Amniotic stem cell (primary cell): ENCODE measurements at regions not wholly inside any gene's neighbourhood (a gene's known extent, or its start where the extent isn't known, plus 50 kb on each side); places are given as distances from the start of the nearest gene placed in this dataset.

ENCODE experiments used
- DNase-seq: peaks from one replicate; lab custom pipeline; 2025; lab: John Stamatoyannopoulos, UW

- no peak for DNase-seq
These were observed 115.0 kb upstream of the LGALSL start for GRCh38 chr2:64338910-64339500.

DNA sequence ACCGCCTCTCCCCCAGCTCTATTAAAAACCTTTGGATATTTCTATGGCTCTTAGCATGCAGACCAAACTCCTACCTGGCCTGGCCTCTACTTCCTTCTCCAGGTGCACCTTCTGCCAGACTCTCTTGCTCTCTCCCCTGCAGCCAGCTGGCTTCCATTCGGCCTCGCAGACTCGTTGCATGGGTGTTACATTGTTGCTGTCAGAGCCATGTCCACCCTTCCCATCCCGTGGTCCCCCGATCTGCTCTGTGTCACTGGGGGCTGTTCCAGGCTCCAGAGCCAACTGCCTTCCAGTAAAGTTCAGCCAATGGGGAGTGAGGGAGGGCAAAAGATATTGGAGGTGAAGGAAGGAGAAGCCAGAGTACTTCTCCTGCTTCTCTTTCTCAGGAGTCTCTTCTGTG lies 112.5 kb upstream of the LGALSL start:
- no peak for DNase-seq

DNA sequence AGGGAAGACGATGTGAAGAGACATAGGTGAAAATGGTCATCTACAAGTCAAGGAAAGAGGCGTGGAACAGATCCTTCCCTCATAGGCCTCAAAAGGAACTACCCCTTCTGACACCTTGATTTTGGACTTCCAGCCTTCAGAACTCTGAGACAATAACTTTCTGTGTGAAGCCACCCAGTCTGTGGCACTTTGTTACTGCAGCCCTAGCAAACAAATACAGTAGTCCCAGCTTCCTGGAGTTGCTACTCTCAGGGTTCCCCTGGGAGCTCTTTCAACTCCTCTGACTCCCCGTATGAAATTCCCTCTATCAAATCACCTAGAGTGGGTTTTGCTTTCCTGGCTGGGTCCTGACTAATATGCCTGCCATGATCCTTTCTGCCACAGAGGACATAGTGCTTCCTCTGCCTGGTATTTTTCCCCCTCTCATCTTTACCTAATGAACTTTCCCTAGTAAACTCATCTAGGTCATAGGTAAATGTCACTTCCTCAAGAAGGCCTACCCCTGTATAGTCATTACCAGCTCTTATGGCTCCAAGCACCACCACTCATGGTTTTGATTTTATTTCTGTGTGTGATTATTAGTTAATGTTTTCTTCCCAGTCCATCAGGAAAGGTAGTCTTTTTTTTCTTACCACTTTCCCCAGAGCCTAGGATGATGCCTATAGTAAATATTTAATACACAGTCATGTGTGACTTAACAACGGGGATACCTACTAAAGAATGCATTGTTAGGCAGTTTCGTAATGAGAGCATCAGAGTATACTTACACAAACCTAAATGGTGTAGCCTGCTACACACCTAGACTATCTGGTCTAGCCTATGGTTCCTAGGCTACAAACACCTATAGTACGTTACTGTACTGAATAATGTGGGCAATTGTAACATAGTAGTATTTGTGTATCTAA lies 111.5 kb upstream of the LGALSL start:
- no peak for DNase-seq

DNA sequence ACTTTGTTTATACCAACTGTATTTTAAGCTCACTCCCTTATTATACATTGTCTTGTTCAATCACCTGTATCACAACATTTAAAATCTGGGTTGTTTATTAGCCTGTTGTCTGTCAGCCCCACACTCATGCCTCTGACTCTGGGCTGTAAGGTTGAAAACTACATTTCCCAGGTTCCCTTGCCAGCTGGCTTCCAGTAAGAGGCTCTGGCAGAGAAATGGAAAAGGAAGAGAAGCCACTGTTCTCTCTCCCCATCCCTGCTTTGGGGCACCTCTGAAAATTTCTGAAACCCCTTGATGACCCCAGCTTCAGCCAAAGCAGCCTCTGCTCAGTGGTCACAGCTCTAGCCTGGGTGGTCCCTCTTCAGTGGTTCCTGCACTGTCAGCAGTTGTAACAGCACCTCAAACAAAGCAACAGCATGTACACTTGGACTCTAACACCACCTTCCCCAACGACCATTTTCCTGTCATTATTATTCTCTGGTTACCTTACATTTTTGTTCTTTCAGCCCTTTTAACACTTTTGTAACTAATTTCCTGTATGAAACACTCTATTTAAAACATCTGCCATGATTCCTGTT lies 108.9 kb upstream of the LGALSL start:
- DNase-seq: no peak

- DNase-seq: no peak
These were observed 108.0 kb upstream of the LGALSL start for GRCh38 chr2:64345998-64346397.

DNA sequence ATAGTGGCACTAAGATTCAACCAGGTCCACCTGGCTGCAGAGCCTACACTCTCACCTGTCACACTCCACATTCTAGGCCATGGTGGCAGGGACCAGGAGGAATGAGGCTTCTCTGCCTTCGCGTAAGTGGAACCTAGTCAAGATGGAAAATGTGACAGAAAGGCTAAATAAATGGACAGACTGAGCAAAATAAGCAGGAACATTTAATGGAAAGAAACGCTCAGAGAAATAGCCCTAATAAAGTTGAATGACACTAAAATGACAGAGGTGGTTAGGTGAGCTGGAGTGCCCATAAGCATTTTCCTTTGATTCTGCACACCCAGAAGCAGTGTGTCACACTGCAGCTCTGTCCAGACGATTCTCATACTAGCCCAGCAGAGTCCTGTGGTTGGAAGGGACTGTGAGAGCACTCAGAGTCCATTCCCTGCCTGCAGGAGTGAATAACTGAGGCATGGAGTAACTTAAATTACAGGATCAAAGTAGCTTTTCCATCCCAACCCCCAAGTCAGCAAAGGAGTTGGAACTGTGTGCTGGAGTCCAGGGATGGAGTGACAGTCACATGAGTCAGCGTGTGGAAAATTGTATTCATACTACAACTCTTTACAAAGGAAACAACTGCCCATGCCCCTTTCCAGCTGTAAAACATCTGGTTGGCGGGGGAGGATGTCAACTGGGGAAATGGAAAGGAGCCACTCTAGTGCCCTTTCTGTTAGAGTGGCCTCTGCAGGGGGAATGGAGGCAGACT lies 105.4 kb upstream of the LGALSL start:
- peak; percentile 24 for DNase-seq

- DNase-seq: no peak
These were observed 104.8 kb upstream of the LGALSL start for GRCh38 chr2:64349131-64349530.

DNA sequence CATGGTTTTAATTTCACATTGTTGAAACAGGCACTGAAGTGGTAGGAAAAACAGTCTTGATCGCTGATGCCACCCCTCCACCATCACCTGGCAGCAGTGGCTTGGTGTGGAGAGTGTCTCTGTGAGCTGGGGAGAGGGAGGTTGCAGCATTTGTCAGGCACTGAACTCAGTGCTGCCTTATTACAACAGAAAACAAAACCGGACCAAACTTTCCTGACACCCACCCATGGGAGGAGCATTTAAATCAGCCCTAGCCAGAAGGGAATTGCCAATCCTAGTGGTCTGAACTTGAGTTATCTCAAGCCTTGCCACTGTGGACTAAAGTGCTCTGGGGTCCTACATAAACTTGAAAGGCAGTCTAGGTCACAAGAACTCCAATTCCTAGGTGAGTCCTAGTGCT lies 103.0 kb upstream of the LGALSL start:
- no peak for DNase-seq

GRCh38 chr2:64352292-64352691 lies 101.7 kb upstream of the LGALSL start:
- no peak for DNase-seq

DNA sequence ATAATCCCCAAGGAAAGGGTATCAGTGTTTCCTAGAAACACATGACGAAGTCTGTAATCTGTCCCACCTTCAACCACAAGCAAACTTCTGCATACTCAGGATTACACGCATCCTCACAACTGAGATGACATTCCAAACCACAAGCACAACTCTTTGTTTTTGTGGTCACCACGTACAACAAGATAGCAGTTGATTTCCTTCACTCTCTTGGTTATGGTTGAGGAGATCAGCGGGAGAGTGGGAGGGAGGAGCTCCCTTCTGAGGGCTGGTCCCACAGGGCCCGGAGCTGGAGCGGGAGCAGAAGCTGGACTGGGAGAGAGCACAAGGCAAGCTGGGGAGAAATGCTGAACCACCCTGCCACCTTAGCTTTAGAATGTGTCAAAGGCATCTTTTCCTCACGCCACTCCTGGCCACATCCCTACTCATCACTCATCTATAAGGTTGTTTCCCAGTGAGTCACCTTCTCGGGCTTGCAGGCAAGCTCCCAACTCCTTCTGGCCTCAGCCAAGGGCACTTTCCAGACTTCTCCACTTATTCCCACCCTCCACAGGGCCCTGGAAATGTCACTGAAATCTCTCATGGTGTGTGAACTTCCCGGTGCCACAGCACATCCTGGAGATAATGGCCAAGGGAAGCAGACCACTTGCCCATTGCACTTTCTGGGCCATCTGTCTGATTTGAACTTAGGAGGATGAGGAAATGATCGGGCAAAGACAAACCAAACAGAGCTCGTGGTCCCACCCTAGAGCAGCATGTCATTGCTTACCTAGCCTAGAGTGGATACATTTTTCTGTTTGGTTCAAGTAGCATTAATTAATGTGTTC lies 98.9 kb upstream of the LGALSL start:
- DNase-seq: peak; percentile 19

DNA sequence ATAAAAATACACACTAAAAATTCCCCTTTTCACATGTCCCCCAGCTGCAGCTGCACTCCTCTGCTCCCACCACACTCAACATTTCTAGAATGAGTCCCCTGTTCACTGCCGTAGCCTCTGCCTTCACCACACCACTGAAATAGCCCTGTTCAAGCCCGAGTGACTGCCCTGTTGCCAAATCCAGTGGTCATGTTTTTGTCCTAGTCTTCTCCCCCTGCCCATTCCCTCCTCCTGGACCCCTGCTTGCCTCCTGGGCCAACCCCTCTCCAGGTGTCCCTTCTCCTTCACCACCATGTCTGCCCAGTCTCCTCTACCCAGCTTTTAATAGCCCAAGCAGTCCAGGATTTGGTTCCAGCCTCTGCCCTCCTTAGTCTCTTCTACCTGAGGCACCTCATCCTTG lies 97.1 kb upstream of the LGALSL start:
- no peak for DNase-seq

- no peak for DNase-seq
These were observed 94.6 kb upstream of the LGALSL start for GRCh38 chr2:64359171-64359891.

GRCh38 chr2:64359892-64360657 lies 93.9 kb upstream of the LGALSL start:
- DNase-seq: no peak

DNA sequence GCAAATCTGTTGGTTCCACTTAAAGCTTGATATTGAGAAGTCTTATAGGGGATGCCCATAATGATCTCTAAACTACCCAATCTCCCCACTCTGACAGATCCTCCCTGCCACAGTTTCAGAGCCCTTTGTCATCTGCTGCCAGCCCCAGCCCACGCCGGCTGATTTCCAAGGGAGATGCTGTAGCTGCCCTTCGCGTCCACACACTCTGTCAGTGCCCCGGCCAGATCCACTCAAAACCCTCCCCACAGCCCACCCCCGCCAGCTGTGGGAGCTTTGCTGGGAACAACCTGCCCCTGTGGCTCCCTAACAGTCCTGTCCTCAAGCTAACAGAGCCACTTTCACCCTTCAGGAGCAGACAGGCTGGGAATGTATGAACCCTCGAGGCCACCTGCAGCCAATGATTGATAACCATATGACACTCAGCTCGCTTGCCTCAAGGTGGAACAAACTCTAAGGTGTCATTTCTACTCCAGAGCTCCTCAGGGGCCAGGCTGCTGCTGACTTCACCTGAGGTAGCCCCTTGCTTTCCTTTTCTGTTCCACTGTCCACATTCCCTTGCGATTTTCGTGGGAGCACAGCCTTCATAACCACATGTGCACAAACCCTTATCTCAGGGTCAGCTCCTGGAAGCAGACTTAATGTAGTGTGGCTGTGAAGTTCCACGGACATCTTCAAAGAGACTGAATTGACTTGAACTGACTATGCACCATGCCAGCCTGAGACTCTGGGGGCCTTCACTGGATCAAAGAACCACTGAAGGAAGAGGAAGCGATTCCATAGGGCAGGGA lies 92.6 kb upstream of the LGALSL start:
- DNase-seq: no peak

GRCh38 chr2:64362562-64363026 lies 91.4 kb upstream of the LGALSL start:
- no peak for DNase-seq

DNA sequence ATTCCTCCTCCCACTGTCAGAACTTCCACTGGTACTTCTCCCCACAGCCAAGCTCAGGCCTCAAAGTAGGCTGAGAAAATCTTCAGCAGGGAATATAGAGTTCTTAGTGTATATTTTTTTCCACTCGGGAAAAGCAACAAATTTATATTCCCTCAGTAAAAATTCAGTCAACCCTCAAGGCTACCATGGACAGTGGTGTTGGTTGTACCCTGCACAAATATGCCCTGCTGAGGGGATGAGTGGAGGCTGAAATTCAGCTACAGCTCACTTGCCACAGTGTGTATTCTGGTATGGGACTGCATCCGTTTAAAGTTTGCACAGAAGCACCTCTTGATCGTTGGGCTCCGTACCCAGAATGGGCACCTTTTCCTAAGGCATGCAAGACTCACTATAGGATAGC lies 90.8 kb upstream of the LGALSL start:
- no peak for DNase-seq

GRCh38 chr2:64363848-64364247 lies 90.1 kb upstream of the LGALSL start:
- no peak for DNase-seq

DNA sequence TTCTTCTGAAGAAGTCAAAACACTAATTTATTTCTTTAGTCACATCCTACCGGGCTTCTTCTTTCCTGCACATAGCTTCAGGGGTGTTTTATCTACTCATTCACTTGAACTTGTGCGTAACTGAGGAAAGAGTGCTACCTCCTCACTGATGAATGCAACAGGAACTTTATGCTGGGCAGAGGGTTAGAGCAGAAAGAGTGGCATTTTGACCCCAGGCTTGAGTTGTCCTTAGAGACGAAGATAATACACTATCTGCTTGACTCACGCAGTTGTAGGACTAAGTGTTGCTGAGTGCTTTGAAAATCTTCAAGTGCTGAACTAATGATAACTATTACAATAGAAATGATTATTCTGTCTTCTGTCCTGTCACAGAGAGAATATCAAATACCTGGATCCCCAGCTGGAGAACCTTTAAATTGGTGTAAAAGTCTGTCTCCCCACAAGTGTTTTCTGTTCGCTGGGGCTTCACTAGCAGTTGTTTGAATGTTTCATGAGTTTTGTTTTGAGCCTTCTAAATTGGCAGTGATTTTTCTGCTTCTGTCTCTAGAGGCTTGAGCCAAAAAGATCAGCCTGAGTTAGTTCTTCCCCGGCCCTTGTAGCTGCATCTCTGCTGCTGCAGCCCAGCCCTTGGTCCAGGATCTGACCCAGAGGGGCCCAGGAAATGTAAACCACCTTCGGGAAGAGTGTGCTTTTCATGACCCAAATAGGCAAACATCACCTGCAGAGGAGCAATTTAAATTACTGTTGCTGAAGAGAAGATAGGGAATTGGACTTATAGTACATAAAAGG lies 86.3 kb upstream of the LGALSL start:
- no peak for DNase-seq
